ENCODE measurements at regions not wholly inside any gene's neighbourhood (a gene's known extent, or its start where the extent isn't known, plus 50 kb on each side); places are given as distances from the start of the nearest gene placed in this dataset.

- no peak overlapping the region for H3K9ac ChIP-seq (ENCODE audit: extremely low read depth, insufficient read length, low read length)
- H3K4me1 ChIP-seq (ENCODE audit: insufficient read depth, low read length), result no peaks in the 10 kb centered on the region
- H3K4ac ChIP-seq (ENCODE audit: low read depth, low read length), result no peak overlapping the region
- no peaks in the 10 kb centered on the region for H3K4me1 Mint-ChIP-seq
- no peaks in the 10 kb centered on the region for H3K27me3 ChIP-seq (ENCODE audit: insufficient read depth, low read length)
- H3K56ac ChIP-seq (ENCODE audit: insufficient read length, low read depth, low read length), result no peak overlapping the region
- H2BK15ac ChIP-seq (ENCODE audit: low read depth, low read length), result no peak overlapping the region
- no peaks in the 10 kb centered on the region for H3K36me3 Mint-ChIP-seq (ENCODE audit: insufficient read depth in 1 of 3, low read depth in 3 of 3)
- no peaks in the 10 kb centered on the region for H3K9me3 ChIP-seq (ENCODE audit: control insufficient read depth, low read depth, low read length)
- no peak overlapping the region for H3K18ac ChIP-seq (ENCODE audit: insufficient read length, low read depth, low read length)
- WGBS (ENCODE audit: extremely low coverage, insufficient read length, low lambda C conversion rate), result no CpG with 5 or more reads among the region's 5 CpGs
- H2BK5ac ChIP-seq (ENCODE audit: insufficient read length, low read length), result no peak overlapping the region
- no peak overlapping the region for H3K27ac ChIP-seq (ENCODE audit: insufficient read length, low read depth, low read length)
- H3K23me2 ChIP-seq (ENCODE audit: insufficient read length, low read depth, low read length, poor library complexity, severe bottlenecking), result no peaks in the 10 kb centered on the region
- H4K91ac ChIP-seq (ENCODE audit: insufficient read length, low read depth, low read length), result no peak overlapping the region
- no peak overlapping the region for H4K5ac ChIP-seq (ENCODE audit: insufficient read length, low read depth, low read length)
- H3K27ac Mint-ChIP-seq, result no peak overlapping the region
- no peak overlapping the region for H2AK5ac ChIP-seq (ENCODE audit: insufficient read length, low read length)
- no peak overlapping the region for H3T11ph ChIP-seq (ENCODE audit: low read length)
- H3K27me3 Mint-ChIP-seq (ENCODE audit: low read depth), result no peaks in the 10 kb centered on the region
- no peak overlapping the region for H2AFZ ChIP-seq (ENCODE audit: low read length)
- H2BK20ac ChIP-seq (ENCODE audit: low read depth, low read length, poor library complexity, severe bottlenecking), result no peak overlapping the region
- TF ChIP-seq CTCF (conservative IDR thresholded peaks at IDR 0.05), result no peak
- no peak for DNase-seq
- H4K20me1 ChIP-seq (ENCODE audit: control insufficient read depth, insufficient read depth, insufficient read length), result no peaks in the 10 kb centered on the region
- H3K9me3 Mint-ChIP-seq, result peaks cover 0 to 3% of the 10 kb centered on the region in 2 experiments; a peak in 2 of 5 replicates
- no peak overlapping the region for H4K8ac ChIP-seq (replicated peaks; ENCODE audit: insufficient read length, low read depth, low read length)
- H3K79me2 ChIP-seq (ENCODE audit: insufficient read depth, low read length), result no peaks in the 10 kb centered on the region
- no peak overlapping the region for H3K23ac ChIP-seq (ENCODE audit: insufficient read length, low read depth, low read length)
- H3K4me2 ChIP-seq (ENCODE audit: insufficient read depth, insufficient read length, low read length), result no peak overlapping the region
- H3K79me1 ChIP-seq (ENCODE audit: insufficient read depth, low read depth, low read length, poor library complexity, severe bottlenecking), result no peaks in the 10 kb centered on the region
- H3K4me3 Mint-ChIP-seq, result no peak overlapping the region
- H2BK120ac ChIP-seq (ENCODE audit: low read depth, low read length, poor library complexity, severe bottlenecking), result no peak overlapping the region
- H3K14ac ChIP-seq (ENCODE audit: insufficient read depth, low read length), result no peak overlapping the region
- H2BK12ac ChIP-seq (ENCODE audit: insufficient read length, low read depth, low read length), result no peak overlapping the region
These were observed 133.7 kb downstream of the FBXO15 start for GRCh38 chr18:74013955-74014354.

Data from H9 (cell line).